NCI-H524 treated with DMSO at 0.1 percent for 48 hours (cell line): ENCODE measurements at regions not wholly inside any gene's neighbourhood (a gene's known extent, or its start where the extent isn't known, plus 50 kb on each side); places are given as distances from the start of the nearest gene placed in this dataset.

Source experiments
- DNase-seq: peaks from one replicate; lab custom pipeline; 2025; lab: John Stamatoyannopoulos, UW

- no peak for DNase-seq
Observed at GRCh38 chr14:51547701-51548100, 104.0 kb upstream of the FRMD6 start.

DNA sequence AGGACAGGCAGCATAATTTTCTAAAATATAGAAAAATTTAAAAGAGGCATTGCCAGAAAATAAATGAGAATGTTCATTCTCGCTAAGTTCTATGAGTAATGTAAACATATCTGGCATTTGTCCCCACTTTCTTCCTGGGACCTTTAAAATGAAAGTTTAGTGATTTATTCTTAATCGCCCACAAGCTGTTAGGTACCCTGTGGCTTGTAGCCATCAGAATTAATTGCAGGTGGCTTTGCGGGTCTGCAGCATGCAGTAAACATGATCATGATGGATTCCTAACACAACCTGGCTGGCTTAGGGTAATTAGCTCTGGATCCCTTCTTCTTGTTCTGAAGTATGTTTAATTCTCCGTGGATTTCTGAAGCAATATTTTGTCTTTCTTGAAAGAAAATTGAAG lies 103.5 kb upstream of the FRMD6 start:
- no peak for DNase-seq

- DNase-seq: no peak
Observed at GRCh38 chr14:51550636-51551035, 101.1 kb upstream of the FRMD6 start.

DNA sequence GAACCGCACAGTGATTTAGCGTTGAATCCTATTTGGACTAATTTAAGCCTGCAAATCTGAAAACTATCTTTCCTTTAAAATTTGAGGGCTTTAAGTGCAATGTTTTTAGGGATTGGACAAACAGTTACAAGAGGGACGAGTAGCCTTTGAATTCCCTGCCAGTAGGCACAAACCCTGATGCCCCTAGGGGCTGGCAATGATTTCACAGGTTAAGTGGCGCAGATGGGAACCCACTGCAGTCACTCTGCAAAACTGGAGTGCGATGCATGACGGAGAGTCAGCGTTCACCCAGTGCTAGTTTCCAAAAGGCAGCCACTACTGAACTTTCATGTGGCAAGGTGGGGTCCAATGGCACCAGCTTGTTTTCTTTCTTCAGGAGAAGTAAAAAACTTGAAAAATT lies 99.4 kb upstream of the FRMD6 start:
- DNase-seq: peak; percentile 57

DNA sequence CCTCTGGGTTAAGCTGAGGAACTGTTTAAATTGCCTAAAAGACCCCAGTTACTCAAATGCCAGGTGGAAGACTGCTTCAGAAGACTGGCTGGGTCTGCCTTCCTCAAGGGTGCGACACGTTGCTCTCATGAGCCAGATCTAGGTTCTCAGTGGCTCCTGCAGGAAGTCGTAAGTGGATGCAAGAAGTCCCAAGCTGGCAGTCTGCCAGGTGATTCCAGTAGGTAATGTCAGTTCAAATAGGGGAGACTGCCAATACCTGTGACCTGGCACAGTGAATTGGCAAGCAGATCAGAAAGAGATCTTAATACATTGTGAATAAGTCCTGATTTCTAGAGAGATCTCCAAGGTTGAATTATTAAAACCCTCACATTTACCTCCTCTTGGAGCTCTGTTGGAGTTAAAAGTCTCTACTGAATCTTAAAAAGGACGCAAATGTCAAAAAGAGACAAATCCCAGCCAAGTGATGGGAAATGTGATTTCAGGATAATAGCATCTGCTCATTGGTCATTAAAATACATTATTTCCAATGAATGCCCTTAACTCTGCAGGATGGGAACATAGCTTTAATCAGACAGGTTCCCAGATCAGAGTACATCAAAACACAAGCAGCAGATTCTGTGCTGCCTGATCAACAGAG lies 98.8 kb upstream of the FRMD6 start:
- DNase-seq: no peak

GRCh38 chr14:51554339-51554920 lies 97.3 kb upstream of the FRMD6 start:
- DNase-seq: no peak

DNA sequence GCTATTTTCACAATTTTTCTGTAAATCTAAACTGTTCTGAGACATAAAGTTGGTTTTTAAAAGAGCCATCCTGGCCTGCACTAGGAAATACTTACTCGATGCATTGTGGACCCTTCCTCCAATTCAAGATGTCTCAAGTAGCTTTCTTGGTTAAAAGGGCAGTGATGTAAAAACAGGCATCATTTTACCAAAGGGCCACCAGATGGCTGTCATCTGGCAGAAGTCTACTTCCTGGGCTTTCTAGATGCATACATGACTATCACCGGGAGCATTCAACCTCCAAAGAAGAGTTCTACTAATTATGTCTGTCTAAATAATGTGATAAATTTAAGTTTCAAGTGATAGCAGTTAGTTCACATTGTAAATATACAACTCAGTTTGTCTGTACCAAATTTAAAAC lies 96.8 kb upstream of the FRMD6 start:
- no peak for DNase-seq

GRCh38 chr14:51561141-51561540 lies 90.6 kb upstream of the FRMD6 start:
- DNase-seq: no peak

DNA sequence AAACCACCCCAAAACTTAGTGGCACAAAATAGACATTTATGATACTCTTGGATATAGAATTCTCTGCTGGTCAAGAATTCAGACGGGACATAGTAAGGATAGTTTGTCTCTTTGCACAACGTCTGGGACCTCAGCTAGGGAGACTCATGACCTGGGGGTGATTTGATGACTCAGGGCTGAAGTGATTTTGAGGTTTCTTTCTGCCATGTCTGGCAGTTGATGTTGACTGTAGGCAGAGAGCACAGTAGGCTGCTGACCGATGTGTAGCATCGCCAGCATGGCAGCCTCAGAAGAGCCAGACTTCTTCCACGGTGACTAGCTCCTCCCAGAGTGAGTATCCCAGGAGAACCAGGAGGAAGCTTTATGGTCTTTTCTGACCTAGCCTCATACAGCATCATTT lies 88.9 kb upstream of the FRMD6 start:
- DNase-seq: no peak

DNA sequence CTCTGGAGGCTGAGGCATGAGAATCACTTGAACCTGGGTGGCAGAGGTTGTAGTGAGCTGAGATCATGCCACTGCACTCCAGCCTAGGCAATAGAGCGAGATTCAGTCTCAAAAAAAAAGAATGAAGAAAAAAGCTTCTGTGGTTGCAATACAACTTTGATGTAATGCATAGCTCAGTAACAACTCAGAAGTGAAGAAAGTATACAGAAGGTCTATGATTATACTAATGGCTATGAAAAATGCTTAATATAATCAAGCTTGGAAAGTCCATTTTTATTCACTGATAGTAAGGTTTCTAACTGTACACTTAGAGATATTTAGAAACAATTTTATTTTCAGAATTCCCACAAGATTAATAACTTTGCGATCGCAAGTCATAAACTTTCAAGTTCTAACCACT lies 88.2 kb upstream of the FRMD6 start:
- DNase-seq: no peak

DNA sequence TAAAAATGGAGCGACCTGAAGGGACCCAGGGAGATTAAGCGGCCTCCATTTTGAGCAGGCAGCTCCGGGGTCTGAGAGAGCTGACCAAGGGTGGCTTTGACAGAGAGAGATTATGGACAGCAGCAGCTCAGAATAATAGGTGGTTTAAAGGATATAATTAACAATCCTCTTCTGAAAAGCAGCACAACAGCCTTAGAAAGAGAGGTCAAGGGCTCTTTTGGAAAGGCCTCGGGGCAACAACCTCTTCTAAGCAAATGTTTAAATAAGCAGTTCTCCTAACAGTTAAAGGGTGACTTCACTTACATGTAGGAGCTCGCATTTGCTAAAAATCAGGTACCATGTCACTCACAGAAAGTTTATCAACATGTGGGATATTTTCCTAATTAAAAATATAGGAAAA lies 87.2 kb upstream of the FRMD6 start:
- DNase-seq: no peak

DNA sequence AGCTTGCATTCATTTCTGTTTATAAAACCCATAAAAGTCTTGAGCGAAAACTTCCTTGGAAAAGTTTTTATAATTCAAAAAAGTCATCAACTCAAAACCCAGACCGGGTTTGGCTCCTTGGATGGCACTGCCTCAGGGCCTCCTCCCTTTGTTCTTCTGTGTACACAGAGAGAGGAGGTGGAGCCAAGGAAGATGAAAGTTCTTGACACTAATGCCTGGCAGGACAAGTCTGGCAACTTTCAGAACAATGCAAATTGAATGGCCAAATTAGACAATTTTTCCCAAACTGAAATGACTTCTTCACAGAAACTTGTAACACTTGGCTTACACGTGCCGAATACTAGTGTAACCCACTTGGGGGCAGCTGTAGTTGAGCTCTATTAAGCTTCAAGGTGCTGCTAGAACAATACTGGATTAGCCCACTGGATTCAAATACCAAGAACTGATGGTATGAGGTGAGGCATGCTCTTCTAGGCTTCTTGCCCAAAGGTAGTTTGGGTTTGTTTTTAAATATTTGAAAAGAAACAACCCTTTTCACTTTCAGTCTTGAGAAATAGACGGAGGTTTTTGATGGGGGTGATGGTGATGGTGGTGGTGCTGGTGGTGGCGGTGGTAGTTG lies 86.6 kb upstream of the FRMD6 start:
- DNase-seq: no peak

DNA sequence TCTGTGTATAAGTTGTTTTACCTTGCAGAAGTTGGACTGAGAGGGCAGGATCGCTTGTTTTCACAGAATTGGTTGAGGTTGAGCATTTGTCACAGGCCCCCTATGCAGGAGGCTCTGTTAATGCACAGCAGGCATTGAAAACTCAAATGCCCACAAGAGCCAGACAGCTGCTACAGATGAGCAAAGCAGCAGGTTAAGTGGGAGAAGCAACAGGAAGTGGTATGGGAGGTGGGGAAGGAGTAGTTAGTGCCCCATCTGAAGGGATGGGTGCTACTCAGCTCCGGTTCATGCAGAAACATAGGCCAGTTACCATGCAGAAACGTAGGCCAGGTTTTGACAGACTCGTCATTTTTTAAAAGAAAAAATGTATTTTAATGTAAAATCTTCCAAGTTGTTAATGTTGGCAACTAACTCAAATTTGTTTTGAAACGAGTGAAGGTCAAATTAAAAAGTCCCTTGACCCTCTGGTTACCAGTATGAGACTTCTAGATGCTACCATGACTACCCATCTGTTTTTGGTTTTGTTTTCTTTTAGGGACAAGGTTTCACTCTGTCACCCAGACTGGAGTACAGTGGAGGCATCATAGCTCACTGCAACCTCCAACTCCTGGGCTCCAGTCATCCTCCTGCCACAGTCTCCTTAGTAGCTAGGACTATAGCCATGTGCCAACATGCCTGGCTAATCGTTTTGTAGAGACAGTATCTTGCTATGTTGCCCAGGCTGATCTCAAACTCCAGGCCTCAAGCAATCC lies 84.7 kb upstream of the FRMD6 start:
- DNase-seq: no peak

- DNase-seq: no peak
Observed at GRCh38 chr14:51568366-51568765, 83.3 kb upstream of the FRMD6 start.

GRCh38 chr14:51573607-51574006 lies 78.1 kb upstream of the FRMD6 start:
- DNase-seq: no peak

DNA sequence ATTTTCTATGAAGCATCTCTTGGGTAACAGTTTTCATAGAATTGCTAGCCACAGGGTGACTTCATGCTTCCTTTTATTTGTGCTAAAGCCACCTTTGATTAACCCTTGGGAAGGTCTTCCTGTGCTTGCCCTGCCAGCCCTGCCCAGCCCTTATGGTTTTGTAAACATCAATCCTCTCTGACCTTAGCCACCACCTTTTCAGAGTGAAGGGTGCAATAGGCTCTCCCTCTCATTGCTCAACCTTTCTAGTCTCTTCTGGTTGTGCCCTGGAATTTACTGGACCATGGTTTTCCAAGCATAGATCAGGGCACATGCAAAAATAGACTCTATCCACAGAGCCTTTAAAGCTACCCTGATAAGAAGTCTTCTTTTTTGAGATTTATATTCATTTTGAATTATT lies 77.7 kb upstream of the FRMD6 start:
- DNase-seq: no peak

DNA sequence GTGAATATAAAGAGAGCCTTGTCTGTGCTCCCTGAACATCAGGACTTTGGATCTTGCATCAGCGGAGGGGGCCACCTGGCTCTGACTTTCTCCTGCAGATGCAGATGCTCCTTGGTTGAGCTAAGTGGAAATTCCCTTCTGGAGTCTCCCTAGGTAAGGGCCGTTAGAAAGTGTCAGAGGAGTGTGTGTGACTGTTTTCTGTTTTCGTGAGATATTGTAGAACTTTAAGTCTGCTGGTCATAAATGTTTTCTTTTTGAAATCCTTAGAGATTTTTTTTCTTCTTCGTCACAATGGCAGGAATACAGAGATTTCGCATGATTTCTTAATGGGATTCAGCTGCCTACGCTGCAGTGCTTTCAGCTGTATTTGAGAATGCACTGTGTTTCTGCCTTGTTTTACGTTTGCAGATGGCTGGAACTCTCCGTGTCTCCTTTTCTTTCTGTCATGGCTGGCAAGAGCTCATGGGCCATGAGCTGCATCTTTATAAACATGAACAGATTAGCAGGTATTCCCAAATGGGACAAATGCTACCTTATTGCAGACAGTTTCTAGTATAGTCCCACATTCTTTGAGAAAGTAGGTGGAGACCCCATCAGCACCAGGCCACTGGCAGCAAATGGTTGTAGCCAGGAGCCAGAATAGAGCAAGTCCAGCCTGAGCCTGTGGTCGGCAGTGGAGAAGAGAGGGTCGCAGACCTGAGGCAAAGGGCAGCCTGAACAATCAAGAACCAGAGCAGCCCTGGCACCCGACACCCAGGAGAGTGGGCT lies 76.2 kb upstream of the FRMD6 start:
- peak; percentile 24 for DNase-seq

DNA sequence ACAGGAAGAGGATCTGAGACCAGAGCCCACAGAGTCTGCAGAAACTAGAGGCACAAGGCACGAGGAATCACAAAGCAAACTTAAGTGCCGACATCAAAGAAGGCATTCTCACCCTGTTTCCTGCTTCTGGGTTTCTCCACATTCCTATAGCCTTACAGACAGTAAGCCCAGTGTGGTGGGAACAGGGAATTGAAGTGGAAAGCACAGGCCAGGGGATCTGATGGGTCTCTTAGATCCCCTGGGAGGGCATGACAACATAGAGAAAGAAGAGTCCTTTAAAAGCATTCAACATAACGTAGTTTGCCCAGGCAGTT lies 75.6 kb upstream of the FRMD6 start:
- DNase-seq: no peak

GRCh38 chr14:51576879-51577278 lies 74.8 kb upstream of the FRMD6 start:
- DNase-seq: no peak

DNA sequence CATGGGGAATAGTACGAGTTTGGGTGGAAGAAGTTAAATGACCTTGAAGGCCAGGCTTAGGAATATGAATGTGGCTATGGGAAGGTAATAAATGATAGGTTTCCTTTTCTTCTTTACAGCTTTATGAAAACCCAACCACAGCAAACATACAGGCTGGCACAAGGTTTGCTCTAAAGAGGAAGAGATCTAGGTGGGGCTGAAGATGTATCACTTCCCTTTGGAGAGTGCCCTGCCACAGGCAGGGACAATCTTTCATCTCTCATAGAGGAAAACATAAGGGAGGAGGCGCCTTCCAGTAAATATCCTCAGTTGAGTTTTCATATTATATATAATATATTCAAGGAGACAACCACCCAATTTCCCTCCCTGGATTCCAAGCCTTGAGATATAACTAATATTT lies 72.9 kb upstream of the FRMD6 start:
- DNase-seq: no peak

GRCh38 chr14:51581017-51581881 lies 70.5 kb upstream of the FRMD6 start:
- DNase-seq: no peak

GRCh38 chr14:51582437-51582836 lies 69.3 kb upstream of the FRMD6 start:
- no peak for DNase-seq
